ENCODE measurements at regions not wholly inside any gene's neighbourhood (a gene's known extent, or its start where the extent isn't known, plus 50 kb on each side); places are given as distances from the start of the nearest gene placed in this dataset.

- DNase-seq (no peak), ATAC-seq (ENCODE audit: insufficient read depth, low FRiP score) (no peak)
- no peaks in the 10 kb centered on the region for H3K27me3 ChIP-seq (ENCODE audit: control insufficient read depth in 3 of 3, insufficient read depth in 3 of 3, low read length in 2 of 3)
- H3K4me3 ChIP-seq: no peak overlapping the region
- 52 to 70% methylated on average over 8 of the region's 8 CpGs for WGBS, 2 donors
- TF ChIP-seq, protein P1, sequence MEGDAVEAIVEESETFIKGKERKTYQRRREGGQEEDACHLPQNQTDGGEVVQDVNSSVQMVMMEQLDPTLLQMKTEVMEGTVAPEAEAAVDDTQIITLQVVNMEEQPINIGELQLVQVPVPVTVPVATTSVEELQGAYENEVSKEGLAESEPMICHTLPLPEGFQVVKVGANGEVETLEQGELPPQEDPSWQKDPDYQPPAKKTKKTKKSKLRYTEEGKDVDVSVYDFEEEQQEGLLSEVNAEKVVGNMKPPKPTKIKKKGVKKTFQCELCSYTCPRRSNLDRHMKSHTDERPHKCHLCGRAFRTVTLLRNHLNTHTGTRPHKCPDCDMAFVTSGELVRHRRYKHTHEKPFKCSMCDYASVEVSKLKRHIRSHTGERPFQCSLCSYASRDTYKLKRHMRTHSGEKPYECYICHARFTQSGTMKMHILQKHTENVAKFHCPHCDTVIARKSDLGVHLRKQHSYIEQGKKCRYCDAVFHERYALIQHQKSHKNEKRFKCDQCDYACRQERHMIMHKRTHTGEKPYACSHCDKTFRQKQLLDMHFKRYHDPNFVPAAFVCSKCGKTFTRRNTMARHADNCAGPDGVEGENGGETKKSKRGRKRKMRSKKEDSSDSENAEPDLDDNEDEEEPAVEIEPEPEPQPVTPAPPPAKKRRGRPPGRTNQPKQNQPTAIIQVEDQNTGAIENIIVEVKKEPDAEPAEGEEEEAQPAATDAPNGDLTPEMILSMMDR (IDR thresholded peaks at IDR 0.05; ENCODE audit: control extremely low read depth, extremely low read depth): no peak
- H3K9ac ChIP-seq (ENCODE audit: insufficient read depth in 1 of 2, low read length in 2 of 2): no peak overlapping the region
- H3K27ac ChIP-seq (ENCODE audit: low read depth in 1 of 2, low read length in 1 of 2): no peak overlapping the region
- H3K36me3 ChIP-seq (ENCODE audit: control insufficient read depth in 4 of 4, insufficient read depth in 4 of 4, low read length in 4 of 4): no peaks in the 10 kb centered on the region
- H3K4me1 ChIP-seq (ENCODE audit: control insufficient read depth in 5 of 5, insufficient read depth in 5 of 5, low read length in 5 of 5): peaks cover 0 to 7% (median 5%) of the 10 kb centered on the region in 5 donors
- no peaks in the 10 kb centered on the region for H3K9me3 ChIP-seq (ENCODE audit: control insufficient read depth in 4 of 4, insufficient read depth in 3 of 4, low read length in 3 of 4)
These were observed 108.9 kb upstream of the CHD1 start for GRCh38 chr5:99037668-99038067.

DNA sequence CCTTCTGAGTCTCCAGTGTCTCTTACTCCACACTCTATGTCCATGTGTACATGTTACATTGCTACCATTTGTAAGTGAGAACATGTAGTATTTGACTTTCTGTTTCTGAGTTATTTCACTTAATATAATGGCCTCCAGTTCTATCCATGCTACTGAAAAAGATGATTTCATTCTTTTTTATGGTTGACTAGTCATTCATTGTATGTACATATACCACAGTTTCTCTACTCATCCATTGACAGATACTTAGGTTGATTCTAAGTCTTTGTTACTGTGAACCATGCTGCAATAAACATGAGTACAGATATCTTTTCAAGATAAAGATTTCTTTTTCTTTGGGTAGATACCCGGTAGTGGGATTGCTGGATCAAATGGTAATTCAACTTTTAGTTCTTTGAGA lies 107.1 kb upstream of the CHD1 start:
- Histone ChIP-seq H3K4me3 (no peak overlapping the region), H3K36me3 (ENCODE audit: control insufficient read depth in 4 of 4, insufficient read depth in 4 of 4, low read length in 4 of 4) (no peaks in the 10 kb centered on the region), H3K9me3 (ENCODE audit: control insufficient read depth in 4 of 4, insufficient read depth in 3 of 4, low read length in 3 of 4) (no peaks in the 10 kb centered on the region), H3K27me3 (ENCODE audit: control insufficient read depth in 3 of 3, insufficient read depth in 3 of 3, low read length in 2 of 3) (no peaks in the 10 kb centered on the region), H3K27ac (ENCODE audit: low read depth in 1 of 2, low read length in 1 of 2) (no peak overlapping the region), H3K9ac (ENCODE audit: insufficient read depth in 1 of 2, low read length in 2 of 2) (no peak overlapping the region), H3K4me1 (ENCODE audit: control insufficient read depth in 5 of 5, insufficient read depth in 5 of 5, low read length in 5 of 5) (peaks cover 0 to 11% (median 7%) of the 10 kb centered on the region in 5 donors)
- ATAC-seq (ENCODE audit: insufficient read depth, low FRiP score): no peak
- DNase-seq: no peak
- 68 to 95% methylated on average over 1 of the region's 1 CpG for WGBS, 2 donors
- TF ChIP-seq, protein P1 (IDR thresholded peaks at IDR 0.05; ENCODE audit: control extremely low read depth, extremely low read depth): no peak

DNA sequence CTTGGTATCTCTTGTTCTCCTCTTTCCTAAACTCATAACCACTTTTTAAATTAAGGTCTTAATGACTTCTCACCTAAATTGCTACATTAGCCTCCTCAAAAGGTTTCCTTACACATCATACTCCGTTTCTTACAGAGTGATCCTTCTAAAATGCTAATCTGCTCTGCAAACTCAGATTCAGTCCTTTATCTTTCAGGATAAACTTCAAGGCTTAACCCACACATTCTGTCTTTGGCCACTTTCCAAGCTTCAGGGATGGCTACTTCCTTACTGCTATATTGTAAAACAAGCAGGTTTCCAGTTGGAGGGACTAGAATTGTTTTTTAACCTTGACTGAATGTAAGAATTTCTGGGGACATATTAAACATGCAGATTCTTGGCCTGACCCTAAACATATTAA lies 105.5 kb upstream of the CHD1 start:
- TF ChIP-seq, protein P1 (IDR thresholded peaks at IDR 0.05; ENCODE audit: control extremely low read depth, extremely low read depth): no peak
- Histone ChIP-seq H3K9ac (ENCODE audit: insufficient read depth in 1 of 2, low read length in 2 of 2) (no peak overlapping the region), H3K4me3 (no peak overlapping the region), H3K27ac (ENCODE audit: low read depth in 1 of 2, low read length in 1 of 2) (no peak overlapping the region), H3K4me1 (ENCODE audit: control insufficient read depth in 5 of 5, insufficient read depth in 5 of 5, low read length in 5 of 5) (peaks cover 0 to 11% (median 7%) of the 10 kb centered on the region in 5 donors), H3K27me3 (ENCODE audit: control insufficient read depth in 3 of 3, insufficient read depth in 3 of 3, low read length in 2 of 3) (no peaks in the 10 kb centered on the region), H3K9me3 (ENCODE audit: control insufficient read depth in 4 of 4, insufficient read depth in 3 of 4, low read length in 3 of 4) (no peaks in the 10 kb centered on the region), H3K36me3 (ENCODE audit: control insufficient read depth in 4 of 4, insufficient read depth in 4 of 4, low read length in 4 of 4) (no peaks in the 10 kb centered on the region)
- ATAC-seq (ENCODE audit: insufficient read depth, low FRiP score): no peak
- 34 to 56% methylated on average over 1 of the region's 1 CpG for WGBS, 2 donors
- peak in 1 of 3 donors; percentile 36 for DNase-seq

Data from lung (tissue), 11 donors.